ENCODE measurements at regions not wholly inside any gene's neighbourhood (a gene's known extent, or its start where the extent isn't known, plus 50 kb on each side); places are given as distances from the start of the nearest gene placed in this dataset.

DNA sequence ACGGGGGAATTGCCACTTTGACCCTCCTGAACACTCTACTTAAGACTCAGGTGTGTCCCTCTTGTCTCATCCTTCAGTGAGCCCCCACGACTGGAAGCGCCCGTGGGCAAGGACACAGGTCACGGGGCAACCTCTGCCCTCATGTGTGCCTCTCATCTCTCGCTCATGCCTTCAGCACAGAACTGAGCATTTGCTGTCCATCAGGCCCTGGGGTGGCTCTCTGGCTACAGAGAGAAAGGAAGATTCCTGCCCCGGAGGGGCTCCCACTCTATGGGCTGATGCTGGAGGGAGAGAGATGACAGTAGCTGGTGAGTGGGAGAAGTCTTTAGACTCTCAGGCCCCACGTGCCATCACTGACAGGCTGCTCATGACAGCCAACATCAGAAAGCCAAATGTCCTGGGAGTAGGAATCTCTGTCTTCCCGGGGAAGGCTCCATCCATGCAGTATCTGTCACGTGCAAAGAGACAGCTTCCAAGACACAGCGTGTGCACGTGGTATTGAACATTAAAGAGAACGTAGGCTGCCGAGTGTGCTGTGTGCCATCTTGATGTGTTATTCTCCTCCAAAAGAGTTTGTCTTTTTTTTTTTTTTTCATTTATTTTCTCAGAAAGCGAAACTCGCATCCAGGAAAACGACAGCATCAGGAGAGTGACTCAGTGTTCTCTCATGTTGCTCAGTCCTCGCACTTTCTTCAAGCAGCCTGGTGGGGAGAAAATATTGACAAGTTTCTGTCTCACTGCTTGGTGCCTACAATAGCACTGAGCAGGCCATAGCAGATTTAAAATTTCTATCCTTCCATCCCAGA lies 190.5 kb downstream of the GAS1 start:
- DNase-seq = no peak

DNA sequence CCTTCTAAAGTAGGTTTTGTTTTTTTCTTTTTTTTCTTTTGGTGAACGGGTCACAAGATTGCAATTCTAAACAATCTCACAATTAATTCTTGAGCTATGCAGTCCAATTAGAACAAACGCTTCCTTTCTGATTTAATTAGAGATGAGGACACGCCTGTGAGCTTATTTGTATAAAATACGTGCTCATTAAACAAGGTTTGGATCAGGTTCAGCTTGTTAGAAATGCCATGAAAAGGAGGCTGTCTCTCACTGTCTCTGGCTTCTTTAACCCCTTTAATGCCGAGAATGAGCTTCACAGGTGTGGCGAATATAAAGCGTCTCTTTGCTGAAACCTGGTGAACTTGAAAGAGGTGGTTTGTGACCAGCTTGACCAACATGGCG lies 191.8 kb downstream of the GAS1 start:
- DNase-seq = no peak

DNA sequence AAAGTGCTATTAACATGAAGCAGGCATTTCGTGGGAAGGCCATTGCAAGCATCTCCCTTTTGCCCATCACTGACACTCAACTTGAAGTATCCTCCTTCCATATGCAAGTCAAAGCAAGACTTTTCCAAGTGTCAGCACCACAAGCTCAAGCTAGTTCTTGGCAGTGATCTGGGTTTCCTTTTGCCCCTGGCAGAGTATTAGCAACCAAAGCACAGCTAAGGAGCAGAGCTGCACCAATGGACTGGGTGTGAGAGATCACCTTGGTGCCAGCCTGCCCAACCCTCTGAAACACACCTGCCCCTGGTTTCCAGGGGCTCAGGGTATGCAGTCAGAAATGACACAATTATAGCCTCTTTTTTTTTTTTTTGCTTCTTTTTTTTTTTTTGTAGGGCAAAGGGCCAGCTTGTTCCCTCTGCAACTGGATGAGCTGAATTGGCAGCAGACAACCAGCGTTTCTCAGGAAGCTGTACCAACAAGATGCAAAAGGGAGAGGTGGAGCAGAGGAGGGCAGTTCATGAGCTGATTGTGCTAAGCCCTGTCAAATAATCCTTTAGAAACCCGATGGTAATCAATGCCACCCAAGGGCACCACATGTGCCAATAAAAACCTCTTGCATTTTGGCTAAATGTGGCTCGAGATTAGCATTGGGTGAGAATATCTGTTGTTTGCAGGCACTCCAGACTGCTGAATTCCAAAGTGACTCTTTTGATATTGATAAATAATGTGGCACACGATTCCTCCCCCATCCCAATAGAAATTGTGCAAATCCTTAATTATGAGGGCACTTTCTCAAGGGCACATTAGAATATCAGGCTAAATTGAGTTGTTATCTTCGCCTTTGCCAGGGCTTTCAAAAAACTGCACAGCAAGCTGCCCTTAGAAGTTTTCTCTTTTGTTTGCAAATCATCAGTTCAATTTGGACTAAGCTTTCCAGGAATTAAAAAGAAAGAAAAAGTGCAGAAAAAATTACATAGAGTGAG lies 192.4 kb downstream of the GAS1 start:
- DNase-seq = no peak

DNA sequence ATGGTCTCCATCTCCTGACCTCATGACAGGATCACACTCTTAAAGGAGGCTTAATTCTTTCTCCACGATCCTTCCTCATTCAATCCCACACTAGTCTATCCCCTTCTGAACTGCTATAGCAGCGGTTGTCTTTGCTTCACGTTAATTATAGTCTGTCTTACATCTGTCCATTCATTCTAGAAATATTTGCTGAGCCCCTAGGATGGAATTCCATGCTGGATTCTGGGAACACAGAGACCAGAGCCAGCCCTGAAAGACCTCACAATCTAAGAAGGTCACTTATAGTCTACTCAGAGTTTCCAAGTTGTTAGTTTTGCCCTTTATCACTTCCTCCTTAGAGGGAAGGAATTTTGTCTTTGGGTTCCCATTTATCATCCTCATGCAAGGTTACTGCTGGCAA lies 193.5 kb downstream of the GAS1 start:
- no peak for DNase-seq

DNA sequence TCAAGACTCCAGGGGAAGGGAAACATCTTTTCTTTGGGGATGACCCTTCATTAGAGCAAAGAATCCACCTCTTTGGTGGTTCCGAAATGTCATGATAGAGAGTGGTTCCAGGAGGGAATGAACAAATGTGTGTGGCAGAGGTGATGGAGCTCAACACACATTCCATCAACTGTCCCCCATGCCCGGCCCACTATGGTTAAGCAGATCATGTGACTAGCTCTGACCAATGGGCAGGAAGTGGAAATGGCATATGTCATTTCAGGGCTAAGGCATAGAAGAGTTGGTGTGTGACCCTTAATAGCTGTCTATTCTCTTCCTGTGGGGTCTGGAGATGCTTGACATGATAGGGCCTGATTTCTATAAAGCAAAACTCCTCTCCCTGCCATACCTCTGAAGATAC lies 194.6 kb downstream of the GAS1 start:
- DNase-seq = no peak

DNA sequence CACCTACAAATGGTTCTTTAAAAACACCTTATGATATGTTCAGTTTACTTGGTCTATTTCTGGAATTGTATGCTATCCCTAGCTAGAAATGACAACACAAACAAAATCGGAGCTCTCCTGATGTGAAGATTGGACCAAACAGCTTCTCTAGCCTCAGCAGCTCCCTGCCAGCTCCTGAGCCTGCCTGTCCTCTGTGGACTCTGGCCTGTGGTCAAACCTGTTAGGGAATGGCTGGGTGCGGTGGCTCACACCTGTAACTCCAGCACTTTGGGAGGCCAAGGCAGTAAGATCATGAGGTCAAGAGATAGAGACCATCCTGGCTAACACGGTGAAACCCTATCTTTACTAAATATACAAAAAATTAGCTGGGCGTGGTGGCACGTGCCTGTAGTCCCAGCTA lies 195.3 kb downstream of the GAS1 start:
- no peak for DNase-seq

DNA sequence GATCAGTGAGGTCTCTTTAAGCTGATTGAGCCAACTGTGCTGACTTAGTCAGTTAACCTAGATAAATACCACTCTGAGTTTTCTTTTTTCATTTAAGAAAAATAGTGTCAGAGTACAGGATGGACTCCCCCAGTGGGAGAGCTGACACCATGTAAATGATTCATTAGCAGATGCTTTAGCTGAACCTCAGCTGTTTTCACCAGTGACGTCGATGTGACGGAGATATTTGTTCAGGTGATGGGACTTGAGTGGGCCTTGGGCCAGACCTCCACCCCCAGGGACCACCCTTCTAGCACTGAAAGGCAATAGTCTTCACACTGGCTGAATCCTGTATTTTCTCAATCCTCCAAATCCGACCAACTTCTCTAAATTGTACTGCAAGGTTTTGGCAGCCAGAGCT lies 196.1 kb downstream of the GAS1 start:
- no peak for DNase-seq

DNA sequence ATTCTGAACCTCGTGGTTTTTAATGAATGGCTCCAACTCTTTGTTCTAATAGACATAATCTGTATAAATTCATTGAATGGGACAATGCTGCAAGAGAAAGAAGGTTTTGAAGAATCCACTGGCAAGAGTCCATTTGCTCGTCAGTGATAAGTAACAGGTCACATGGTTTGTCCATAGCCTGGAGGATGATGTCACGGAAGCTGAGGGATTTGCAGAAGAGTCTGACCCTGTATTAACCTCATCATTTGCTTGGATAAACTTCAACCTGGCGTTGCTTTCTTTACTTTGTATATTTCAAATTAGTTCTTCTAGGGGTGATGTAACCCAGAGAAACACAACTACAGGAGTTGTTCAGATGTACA lies 197.4 kb downstream of the GAS1 start:
- no peak for DNase-seq

DNA sequence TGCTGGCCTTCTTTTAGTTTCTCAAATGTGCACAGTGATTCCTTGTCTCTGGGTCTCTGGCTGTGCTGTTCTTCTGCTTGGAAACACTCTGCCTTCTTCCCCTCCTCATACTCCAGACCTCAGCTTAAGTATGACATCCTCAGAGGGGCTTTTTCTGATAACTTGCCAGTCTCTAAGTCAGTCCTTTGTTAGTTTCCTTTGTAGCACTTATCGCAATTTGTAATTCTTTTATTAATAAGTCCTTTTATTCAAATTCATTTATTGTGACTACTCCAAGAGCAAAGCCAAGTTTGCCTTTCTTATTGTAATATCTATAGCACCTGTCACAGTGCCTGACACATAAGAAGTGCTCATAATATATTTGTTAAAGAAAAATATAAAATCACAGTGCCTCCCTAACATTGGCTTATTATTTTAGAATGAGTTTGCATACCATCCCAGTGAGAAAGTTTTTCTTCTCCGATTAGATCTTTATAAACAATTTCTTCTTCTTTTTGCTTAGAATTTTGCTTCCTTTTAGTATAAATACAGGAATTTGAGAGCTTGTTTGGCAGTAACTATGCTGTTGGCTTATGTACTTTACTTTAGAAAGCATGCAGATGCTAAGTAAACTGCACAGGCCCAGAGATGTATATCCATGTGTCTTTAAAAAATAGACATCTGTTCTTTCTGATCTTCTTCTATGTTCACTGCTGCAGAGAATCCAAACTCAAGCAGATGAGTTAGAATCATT lies 198.0 kb downstream of the GAS1 start:
- DNase-seq = no peak

DNA sequence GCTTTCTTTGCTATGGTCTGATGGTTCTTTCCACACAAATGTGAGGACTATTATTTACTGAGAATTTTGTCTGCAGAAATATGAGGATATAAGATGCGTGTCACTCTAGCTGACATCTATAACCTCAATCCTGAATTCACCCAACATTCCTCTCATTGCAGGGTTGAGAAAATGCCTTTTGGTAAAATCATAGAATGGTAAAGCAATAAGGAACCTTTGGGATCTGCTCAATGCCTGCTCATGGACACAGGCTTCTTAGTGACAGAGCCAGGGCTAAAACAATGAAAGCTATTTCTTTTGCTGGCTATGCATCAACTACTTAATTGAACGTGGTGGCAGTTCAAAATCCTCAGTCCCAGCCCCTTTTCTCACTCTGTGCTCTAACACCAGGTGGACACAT lies 199.6 kb downstream of the GAS1 start:
- no peak for DNase-seq

DNA sequence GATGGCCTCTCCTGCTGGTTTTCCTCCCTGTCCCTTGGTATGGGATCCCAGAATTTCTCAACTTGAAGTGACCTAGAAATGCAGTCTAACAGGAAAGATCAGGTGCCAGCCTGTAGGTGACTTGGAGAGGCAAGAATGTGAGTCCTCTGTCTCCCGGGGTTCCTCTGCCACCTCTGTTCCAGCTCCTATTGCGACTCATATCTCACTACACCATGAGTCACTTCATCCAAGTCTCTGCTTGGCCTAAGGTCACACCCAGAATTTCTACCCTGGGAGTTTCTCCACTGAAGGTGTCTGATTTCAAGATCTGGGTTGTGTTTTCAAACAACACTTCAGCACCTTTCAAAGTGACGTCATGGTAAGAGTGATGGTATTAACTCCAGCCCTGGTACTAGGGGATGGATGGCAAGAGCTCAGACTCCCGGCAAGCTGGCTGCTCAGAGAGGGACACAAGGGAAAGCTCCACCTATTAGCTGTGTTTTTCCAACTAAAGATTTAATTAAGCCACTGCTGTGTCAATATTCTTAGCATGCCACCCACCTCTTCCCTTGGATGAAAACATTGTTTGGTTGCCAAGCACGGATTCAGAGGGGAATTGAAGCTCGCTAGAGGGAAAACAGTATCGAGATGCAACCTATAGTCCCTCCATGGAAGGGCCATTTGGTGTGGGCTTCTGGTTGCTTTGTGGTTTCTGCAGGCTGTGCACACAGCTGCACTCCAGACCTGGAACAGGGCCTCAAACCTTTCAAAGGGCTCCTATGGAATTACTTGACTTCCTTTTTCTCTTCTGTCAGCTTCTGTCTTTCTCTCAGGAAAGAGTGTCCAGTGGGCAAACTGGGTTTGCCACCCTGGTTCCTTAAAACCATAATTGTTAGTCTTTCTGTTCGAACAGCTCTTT lies 205.7 kb downstream of the GAS1 start:
- no peak for DNase-seq

DNA sequence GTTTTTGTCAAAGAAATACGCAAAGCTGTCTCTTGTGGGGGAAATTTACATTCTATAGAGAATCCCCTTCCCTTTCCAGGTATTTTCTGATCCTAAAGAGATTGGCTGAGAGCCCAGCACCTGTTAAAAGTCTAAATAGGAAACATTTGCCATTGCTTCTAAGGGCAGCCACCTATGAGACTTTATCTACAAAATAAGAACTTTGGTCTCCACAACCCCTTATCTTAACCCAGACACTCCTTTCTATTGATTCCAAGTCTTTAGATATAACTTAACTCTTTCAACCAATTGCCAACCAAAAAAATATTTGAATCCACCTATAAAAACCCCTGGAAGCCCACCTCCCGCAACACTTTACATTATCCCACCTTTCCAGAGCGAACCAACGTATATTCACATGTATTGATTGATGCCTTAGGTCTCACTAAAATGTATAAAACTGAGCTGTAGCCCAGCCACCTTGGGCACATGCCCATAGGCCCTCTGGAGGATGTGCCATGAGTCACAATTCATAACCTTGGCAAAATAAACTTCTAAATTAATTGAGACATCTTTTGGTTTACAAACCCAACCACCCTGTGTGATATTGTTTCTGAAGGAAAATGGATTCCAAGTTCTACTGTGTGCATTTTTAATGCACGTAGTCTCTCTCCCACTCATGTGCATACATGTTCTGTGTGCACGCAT lies 211.4 kb downstream of the GAS1 start:
- no peak for DNase-seq

DNA sequence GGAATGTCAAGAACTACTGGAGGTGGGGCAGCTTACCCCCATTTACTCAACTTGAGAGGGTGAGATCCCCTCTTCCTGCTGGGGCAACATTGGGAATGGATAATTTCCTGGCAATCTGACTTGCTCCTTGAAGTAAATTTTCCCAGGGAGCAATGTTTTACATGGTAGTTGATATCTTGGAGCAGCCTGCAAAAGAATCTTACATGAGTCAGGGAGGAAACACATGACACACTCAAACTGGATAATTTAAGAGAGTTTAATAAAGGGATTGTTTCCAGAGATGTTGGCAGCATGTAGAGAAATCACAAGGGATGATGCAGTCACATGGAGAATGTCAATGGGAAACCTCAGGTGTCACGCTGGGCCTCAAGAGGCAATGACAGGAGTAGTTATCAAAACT lies 212.5 kb downstream of the GAS1 start:
- no peak for DNase-seq

DNA sequence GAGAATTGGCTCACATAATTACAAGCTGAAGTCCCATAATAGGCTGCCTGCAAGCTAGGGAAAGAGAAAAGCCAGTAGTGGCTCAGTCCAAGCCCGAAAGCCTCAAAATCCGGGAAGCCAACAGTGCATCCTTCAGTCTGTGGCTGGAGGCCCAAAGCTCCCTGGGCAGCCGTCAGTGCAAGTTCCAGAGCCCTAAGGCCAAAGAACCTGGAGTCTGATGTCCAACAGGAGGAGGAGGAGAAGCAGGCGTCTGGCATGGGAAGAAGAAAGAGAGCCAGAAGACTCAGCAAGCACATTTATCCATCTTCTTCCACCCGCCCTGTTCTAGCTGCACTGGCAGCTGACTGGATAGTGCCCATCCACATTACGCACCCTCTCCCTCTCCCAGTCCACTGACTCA lies 213.4 kb downstream of the GAS1 start:
- DNase-seq = no peak

DNA sequence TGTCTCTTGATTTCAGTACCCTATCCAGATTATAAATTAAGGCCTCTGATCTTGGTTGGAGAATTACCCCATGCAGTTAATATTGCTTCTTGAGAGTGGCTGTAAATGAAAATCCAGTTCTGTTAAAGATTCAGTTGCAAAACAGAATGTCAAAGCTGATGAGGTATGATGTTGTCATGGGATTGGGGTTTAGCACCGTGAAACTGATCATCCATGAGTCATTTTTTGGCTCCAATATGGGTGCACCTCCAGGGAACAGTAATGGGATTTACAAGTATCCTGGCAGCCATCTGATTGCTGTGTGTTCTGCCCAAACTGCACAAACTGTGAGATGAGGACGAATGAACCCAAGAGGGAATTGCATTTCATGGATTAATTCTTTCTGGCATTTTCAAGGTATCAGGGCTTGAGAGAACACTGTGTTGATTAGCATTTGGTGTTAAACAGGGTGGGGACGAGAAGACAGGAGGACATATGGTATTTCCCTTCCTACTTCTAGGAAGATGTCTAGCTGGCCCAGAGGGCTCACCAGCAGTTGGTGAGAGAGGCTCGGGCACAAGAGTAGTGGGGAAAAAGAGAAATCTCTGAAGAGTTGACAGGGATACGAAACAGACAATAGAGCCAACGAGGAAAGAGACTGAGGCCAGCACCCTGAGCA lies 214.7 kb downstream of the GAS1 start:
- DNase-seq = no peak

DNA sequence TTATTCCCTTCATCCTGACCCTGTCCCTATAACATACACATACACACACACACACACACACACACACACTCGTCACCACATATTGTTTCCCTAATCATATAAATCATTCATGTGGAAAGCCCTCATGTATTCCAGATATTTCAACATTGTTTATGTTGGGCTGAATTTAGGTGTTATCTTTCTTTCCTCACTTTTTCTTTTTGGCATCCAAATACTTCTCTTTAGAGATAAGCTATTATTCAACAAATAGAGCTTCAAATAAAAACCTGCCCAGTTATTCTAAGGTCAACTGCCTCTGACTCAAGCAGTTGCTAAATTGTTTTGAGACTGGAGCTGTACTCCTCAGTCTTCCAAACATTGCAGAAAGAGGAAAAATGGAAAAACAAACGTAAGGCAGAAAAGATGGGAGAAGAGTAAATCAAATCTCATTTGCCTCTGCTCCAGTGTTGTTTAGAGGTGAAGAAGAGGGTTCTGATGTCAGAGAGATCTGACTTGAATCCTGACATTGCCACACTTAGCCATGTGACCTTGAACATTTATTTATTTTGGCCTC lies 215.7 kb downstream of the GAS1 start:
- no peak for DNase-seq

DNA sequence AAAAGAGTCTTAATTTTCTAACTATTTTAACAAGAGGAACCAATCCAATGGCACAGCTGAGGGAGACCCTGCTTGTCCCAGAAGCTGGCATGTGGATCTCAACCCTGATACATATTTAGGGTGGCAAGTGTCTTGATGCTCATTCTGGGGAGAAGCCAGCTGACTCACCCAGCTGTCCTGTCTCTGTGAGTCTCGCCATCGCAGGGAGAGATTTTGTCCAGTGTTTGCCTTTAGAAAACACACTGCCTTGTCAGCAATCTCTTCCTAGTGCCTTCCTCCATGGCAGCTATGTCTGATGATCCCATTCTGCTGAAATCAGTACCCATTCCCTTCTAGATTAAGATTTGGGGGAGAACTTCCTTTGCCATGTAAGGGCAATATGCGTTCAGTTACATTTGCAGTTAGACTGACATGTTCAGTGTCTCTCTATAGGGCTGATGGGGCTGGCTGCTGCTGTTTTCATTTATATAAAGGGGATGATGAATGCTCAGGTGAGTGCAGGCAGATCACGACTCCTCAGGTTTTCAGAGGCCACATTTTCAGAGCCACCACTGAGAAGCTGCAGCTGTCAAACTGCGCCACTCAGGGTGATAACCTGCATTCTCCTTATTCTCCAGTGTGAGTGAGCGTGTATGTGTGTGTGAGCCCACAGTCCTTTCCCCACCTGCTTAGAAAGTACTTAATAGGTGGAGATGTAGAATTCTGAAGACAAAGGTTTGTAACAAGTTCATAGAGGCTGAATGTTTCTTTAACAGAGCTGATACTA lies 217.0 kb downstream of the GAS1 start:
- DNase-seq = no peak

DNA sequence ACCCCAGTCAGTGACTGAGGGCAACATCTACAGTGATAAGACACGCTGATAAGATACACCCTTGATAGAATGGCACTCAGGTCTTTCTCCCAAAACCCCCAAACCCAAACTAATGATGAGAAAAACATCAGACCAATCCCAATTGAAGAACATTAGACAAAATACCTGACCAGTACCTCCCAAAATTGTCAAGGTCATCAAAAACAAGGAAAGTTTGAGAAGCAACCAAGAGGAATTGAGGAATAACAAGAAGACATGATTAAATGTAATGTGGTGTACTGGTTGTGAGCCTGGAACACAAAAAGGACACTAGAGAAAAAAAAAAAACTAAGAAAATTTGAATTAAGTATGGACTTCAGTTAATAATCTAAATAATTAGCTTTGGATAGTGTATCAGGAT lies 222.8 kb downstream of the GAS1 start:
- DNase-seq = no peak

DNA sequence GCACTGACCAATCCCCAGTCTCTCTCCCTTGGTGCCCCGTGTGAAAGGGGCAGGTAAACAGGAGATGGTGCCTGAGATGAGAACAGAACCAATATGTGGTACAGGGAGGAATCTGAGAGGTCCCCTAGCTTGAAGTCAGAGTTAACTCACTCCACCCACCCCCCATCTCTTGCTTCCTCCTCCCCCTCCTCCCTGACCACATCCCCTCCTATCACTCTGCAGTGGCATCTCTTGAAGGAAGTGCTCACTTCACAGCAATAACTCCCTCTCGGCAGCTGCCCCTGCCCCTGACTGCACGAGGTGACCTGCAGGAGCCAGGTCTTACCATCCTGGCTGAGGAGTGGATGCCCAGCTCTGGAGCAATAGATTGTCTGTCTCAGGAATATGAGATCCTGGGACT lies 224.0 kb downstream of the GAS1 start:
- no peak for DNase-seq

DNA sequence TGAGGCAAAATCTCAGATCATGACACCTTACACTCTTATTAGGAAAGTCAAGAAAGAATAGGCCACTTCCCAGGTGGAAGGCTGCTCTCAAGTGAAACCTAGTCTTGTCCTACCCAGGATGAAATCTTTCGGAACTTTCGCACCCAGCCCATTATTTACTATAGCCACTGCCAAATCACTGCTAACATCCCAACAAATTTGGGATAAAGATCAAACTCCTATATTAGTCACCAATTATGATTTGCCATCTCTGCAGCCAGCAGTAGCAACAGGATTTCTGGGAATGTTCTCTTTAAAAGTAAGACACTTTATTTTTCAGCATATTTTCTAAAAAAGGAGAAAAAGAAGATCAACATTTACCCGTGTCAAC lies 224.6 kb downstream of the GAS1 start:
- no peak for DNase-seq

All from NCI-H2029 (cell line).